ENCODE measurements at regions not wholly inside any gene's neighbourhood (a gene's known extent, or its start where the extent isn't known, plus 50 kb on each side); places are given as distances from the start of the nearest gene placed in this dataset.

DNA sequence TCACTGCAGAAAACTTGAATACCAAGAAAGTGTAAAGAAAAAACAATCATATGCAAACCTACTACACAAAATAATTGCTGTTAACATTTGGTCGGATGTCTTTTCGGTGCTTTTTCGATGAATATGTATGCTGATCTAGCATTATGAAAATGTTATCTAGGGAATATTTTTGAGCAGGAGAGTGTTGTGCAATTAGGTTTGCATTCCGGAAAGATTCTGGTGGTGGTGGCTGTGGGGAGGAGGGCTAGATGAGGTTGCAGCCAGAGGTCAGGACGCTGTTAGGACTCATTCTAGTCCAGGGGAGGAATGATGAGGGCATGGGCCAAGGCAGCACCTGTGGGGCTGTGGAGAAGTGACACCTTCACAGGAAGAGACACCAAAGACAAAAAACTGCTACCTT is 258.0 kb upstream of the ASIC2 start:
- TF ChIP-seq, protein P1, sequence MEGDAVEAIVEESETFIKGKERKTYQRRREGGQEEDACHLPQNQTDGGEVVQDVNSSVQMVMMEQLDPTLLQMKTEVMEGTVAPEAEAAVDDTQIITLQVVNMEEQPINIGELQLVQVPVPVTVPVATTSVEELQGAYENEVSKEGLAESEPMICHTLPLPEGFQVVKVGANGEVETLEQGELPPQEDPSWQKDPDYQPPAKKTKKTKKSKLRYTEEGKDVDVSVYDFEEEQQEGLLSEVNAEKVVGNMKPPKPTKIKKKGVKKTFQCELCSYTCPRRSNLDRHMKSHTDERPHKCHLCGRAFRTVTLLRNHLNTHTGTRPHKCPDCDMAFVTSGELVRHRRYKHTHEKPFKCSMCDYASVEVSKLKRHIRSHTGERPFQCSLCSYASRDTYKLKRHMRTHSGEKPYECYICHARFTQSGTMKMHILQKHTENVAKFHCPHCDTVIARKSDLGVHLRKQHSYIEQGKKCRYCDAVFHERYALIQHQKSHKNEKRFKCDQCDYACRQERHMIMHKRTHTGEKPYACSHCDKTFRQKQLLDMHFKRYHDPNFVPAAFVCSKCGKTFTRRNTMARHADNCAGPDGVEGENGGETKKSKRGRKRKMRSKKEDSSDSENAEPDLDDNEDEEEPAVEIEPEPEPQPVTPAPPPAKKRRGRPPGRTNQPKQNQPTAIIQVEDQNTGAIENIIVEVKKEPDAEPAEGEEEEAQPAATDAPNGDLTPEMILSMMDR (conservative IDR thresholded peaks at IDR 0.05; ENCODE audit: low read length) = no peak
- TF ChIP-seq EZH2phosphoT487 (IDR thresholded peaks at IDR 0.05; ENCODE audit: borderline replicate concordance) = no peak

Data from Loucy (cell line).